ENCODE measurements at regions not wholly inside any gene's neighbourhood (a gene's known extent, or its start where the extent isn't known, plus 50 kb on each side); places are given as distances from the start of the nearest gene placed in this dataset.

DNA sequence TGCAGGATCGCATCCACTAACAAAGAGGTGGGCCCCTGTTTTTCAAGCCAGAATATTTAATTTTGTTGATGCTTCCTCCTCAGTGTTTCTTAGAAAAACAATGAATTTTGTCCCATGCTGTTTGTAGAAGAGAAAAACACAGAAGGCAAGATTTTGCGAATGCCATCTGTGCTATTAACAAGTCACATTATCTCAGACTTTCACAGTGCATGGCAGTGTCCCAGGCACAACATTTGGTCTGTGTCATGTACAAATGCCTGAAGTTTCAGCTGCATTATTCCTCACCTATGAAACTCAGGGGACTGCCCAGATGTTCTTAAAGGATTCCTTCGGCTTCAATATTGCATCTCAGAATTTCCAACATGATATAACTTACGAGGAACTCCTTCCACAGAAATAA is 99.6 kb upstream of the ZC3H11B start:
- TF ChIP-seq CTCF (optimal IDR thresholded peaks at IDR 0.05 in 1 of 3, IDR thresholded peaks at IDR 0.05 in 1 of 3, conservative IDR thresholded peaks at IDR 0.05 in 1 of 3; ENCODE audit: extremely low read depth in 1 of 3, insufficient read depth in 2 of 3, low read length in 3 of 3) (no peak), EZH2 (IDR thresholded peaks at IDR 0.05; ENCODE audit: low read length) (no peak)
